ENCODE measurements at regions not wholly inside any gene's neighbourhood (a gene's known extent, or its start where the extent isn't known, plus 50 kb on each side); places are given as distances from the start of the nearest gene placed in this dataset.

- H3K4me3 ChIP-seq (ENCODE audit: low read depth, low read length): no peak overlapping the region
- ChIA-PET CTCF (no interaction called here), POLR2A (no interaction called here)
- TF ChIP-seq, protein P1, sequence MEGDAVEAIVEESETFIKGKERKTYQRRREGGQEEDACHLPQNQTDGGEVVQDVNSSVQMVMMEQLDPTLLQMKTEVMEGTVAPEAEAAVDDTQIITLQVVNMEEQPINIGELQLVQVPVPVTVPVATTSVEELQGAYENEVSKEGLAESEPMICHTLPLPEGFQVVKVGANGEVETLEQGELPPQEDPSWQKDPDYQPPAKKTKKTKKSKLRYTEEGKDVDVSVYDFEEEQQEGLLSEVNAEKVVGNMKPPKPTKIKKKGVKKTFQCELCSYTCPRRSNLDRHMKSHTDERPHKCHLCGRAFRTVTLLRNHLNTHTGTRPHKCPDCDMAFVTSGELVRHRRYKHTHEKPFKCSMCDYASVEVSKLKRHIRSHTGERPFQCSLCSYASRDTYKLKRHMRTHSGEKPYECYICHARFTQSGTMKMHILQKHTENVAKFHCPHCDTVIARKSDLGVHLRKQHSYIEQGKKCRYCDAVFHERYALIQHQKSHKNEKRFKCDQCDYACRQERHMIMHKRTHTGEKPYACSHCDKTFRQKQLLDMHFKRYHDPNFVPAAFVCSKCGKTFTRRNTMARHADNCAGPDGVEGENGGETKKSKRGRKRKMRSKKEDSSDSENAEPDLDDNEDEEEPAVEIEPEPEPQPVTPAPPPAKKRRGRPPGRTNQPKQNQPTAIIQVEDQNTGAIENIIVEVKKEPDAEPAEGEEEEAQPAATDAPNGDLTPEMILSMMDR (IDR thresholded peaks at IDR 0.05; ENCODE audit: insufficient read depth, low read depth, low read length): no peak
- no peak for DNase-seq (ENCODE audit: low read depth)
- H3K36me3 ChIP-seq (ENCODE audit: control insufficient read depth, insufficient read depth, low read length): no peaks in the 10 kb centered on the region
- H3K27me3 ChIP-seq (ENCODE audit: control insufficient read depth, insufficient read depth, low read length): no peaks in the 10 kb centered on the region
Measured at GRCh38 chr18:22822024-22822423, 111.1 kb upstream of the RBBP8 start.

DNA sequence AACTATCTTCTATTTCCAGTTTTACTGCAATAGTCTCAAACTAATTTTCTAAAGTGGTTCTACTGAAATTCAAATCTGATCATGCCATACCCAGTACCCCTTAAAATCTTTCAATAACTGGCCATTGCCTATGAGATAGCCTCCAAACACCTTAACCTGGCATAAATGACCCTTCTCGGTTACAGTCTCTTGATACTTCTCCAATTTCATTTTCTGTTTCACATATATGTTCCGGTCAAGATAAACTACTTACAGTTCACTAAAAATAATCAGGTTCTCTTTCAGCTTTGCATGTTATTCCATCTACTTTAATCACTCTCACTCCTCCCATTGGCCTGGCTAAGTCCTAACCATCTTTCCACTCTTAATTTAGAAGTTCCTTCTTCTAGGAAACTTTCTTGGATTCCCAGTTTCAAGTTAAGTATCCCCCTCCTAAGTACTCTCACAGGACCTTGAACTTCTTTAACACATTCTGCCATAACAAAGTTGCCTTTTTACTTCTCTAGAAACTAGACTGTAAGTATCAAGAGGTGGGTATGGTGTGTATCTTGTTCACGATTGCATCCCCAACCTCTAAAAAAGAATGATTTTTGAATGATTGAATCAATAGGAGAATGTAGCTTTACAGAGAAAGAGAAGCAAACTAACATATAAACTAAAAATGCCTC lies 110.2 kb upstream of the RBBP8 start:
- CTCF ChIA-PET: interaction anchor here (0.9 kb wide), 1 partner anchor 9 kb away, joined by 3 read pairs; no protein-coding TSS in a partner anchor
- TF ChIP-seq, protein P1 (IDR thresholded peaks at IDR 0.05; ENCODE audit: insufficient read depth, low read depth, low read length): no peak
- no peak for DNase-seq (ENCODE audit: low read depth)
- Histone ChIP-seq H3K4me3 (ENCODE audit: low read depth, low read length) (no peak overlapping the region), H3K36me3 (ENCODE audit: control insufficient read depth, insufficient read depth, low read length) (no peaks in the 10 kb centered on the region), H3K27me3 (ENCODE audit: control insufficient read depth, insufficient read depth, low read length) (no peaks in the 10 kb centered on the region)
- POLR2A ChIA-PET: no interaction called here

DNA sequence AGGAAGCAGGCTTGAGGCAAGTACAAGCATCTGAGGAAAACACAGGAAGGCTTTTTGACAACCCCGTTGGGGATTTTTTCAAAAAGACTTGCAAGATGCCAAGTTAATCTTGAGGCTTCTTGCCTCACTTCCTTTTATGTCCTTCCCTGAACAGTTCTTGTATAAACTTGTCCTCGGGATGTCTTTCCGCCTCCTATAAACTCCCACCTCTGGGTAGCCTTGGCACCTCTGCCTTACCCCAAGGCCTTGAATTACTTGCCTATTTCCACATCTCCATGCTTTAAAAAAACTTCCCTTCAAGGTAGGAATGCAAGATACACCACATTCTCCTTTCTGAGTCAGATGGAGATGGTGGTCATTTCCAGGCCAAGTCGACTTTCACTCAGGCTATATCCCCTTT lies 106.4 kb upstream of the RBBP8 start:
- H3K27me3 ChIP-seq (ENCODE audit: control insufficient read depth, insufficient read depth, low read length): no peaks in the 10 kb centered on the region
- H3K36me3 ChIP-seq (ENCODE audit: control insufficient read depth, insufficient read depth, low read length): no peaks in the 10 kb centered on the region
- TF ChIP-seq, protein P1 (IDR thresholded peaks at IDR 0.05; ENCODE audit: insufficient read depth, low read depth, low read length): no peak
- DNase-seq (ENCODE audit: low read depth): no peak
- CTCF ChIA-PET: no interaction called here
- no peak overlapping the region for H3K4me3 ChIP-seq (ENCODE audit: low read depth, low read length)
- POLR2A ChIA-PET: interaction anchor here (0.7 kb wide), 1 partner anchor 1685 kb away, joined by 4 read pairs; no protein-coding TSS in a partner anchor

- ChIA-PET CTCF (no interaction called here), POLR2A (interaction anchor here (0.7 kb wide), 1 partner anchor 1685 kb away, joined by 4 read pairs; no protein-coding TSS in a partner anchor)
- DNase-seq (ENCODE audit: low read depth): no peak
- Histone ChIP-seq H3K27me3 (ENCODE audit: control insufficient read depth, insufficient read depth, low read length) (no peaks in the 10 kb centered on the region), H3K4me3 (ENCODE audit: low read depth, low read length) (no peak overlapping the region), H3K36me3 (ENCODE audit: control insufficient read depth, insufficient read depth, low read length) (no peaks in the 10 kb centered on the region)
- TF ChIP-seq, protein P1 (IDR thresholded peaks at IDR 0.05; ENCODE audit: insufficient read depth, low read depth, low read length): no peak
Measured at GRCh38 chr18:22827216-22827615, 105.9 kb upstream of the RBBP8 start.

DNA sequence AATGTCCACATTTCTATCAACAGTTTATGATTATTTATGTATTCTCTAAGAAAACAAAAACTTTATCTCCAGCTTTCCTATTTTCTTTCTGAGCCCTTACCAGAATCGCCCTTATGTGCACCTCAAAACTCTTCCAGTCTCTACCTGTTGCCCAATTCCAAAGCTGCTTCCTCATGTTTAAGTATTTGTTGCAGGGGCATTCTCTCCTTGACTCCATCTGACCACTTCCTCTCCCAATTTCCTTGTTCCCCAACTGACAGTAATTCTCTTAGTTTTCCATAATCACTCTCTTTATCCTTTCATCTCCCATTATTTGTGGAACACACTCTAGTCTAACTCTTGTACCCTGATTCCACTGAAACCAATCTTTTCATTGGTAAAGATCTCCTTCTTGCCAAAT lies 105.4 kb upstream of the RBBP8 start:
- POLR2A ChIA-PET: no interaction called here
- CTCF ChIA-PET: interaction anchor here (0.5 to 1.1 kb wide), 2 partner anchors 13 to 181 kb away, joined by 3 read pairs; no protein-coding TSS in a partner anchor
- Histone ChIP-seq H3K36me3 (ENCODE audit: control insufficient read depth, insufficient read depth, low read length) (no peaks in the 10 kb centered on the region), H3K27me3 (ENCODE audit: control insufficient read depth, insufficient read depth, low read length) (no peaks in the 10 kb centered on the region), H3K4me3 (ENCODE audit: low read depth, low read length) (no peak overlapping the region)
- TF ChIP-seq, protein P1 (IDR thresholded peaks at IDR 0.05; ENCODE audit: insufficient read depth, low read depth, low read length): no peak
- no peak for DNase-seq (ENCODE audit: low read depth)
